ENCODE measurements at regions not wholly inside any gene's neighbourhood (a gene's known extent, or its start where the extent isn't known, plus 50 kb on each side); places are given as distances from the start of the nearest gene placed in this dataset.

DNA sequence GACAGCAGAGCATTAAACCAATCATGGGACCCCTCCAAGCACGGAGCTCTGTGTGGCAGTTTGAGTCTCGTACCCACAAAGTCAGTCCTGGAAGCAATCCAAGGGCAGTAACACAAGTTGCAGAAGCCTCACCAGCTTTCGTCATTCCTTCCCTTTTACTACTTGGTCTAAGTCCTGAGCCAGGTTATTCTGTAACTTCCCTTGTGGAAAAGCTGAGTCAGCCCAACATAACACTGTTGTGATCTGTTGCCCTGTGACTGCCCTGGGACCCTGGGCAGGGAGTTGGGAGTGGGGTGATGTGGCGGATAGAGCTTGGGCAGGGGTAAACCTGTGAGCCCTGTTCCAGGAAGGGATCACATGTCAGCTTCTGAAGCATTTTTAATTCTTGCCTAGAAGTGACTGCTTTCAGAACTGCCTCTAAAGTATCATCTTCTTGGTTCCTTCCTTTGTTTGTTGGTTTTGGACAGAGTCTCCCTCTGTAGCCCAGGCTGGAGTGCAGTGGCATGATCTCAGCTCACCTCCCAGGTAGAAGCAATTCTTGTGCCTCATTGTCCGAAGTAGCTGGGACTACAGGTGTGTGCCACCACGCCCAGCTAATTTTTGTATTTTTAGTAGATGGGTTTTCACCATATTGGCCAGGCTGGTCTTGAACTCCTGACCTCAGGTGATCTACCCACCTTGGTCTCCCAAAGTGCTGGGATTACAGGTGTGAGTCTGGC, 183.7 kb upstream of the JAG1 start:
- TF ChIP-seq, protein P1, sequence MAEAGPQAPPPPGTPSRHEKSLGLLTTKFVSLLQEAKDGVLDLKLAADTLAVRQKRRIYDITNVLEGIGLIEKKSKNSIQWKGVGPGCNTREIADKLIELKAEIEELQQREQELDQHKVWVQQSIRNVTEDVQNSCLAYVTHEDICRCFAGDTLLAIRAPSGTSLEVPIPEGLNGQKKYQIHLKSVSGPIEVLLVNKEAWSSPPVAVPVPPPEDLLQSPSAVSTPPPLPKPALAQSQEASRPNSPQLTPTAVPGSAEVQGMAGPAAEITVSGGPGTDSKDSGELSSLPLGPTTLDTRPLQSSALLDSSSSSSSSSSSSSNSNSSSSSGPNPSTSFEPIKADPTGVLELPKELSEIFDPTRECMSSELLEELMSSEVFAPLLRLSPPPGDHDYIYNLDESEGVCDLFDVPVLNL (IDR thresholded peaks at IDR 0.05; ENCODE audit: low read depth, low read length), result no peak
- TF ChIP-seq SRF (IDR thresholded peaks at IDR 0.05; ENCODE audit: low read depth in 2 of 2, low read length in 2 of 2), result no peak
- no peak for TF ChIP-seq POLR2A (IDR thresholded peaks at IDR 0.05; ENCODE audit: low read depth, low read length)
- TF ChIP-seq, protein P2, sequence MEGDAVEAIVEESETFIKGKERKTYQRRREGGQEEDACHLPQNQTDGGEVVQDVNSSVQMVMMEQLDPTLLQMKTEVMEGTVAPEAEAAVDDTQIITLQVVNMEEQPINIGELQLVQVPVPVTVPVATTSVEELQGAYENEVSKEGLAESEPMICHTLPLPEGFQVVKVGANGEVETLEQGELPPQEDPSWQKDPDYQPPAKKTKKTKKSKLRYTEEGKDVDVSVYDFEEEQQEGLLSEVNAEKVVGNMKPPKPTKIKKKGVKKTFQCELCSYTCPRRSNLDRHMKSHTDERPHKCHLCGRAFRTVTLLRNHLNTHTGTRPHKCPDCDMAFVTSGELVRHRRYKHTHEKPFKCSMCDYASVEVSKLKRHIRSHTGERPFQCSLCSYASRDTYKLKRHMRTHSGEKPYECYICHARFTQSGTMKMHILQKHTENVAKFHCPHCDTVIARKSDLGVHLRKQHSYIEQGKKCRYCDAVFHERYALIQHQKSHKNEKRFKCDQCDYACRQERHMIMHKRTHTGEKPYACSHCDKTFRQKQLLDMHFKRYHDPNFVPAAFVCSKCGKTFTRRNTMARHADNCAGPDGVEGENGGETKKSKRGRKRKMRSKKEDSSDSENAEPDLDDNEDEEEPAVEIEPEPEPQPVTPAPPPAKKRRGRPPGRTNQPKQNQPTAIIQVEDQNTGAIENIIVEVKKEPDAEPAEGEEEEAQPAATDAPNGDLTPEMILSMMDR (IDR thresholded peaks at IDR 0.05 in 2 of 3, conservative IDR thresholded peaks at IDR 0.05 in 1 of 3; ENCODE audit: control insufficient read depth in 2 of 3, extremely low read depth in 1 of 3, insufficient read depth in 1 of 3, low read depth in 3 of 3, low read length in 3 of 3), result no peak
- no peak for TF ChIP-seq HDAC2 (IDR thresholded peaks at IDR 0.05)
- no peak for TF ChIP-seq TARDBP (IDR thresholded peaks at IDR 0.05; ENCODE audit: borderline replicate concordance)

Measured in GM12878 (cell line).